WI38 (cell line): ENCODE measurements at regions not wholly inside any gene's neighbourhood (a gene's known extent, or its start where the extent isn't known, plus 50 kb on each side); places are given as distances from the start of the nearest gene placed in this dataset.

Experiments used
- H3K4me3 ChIP-seq: 2 replicates; pipeline ENCODE4 v1.5.1; 2011; ENCODE audit warnings: low read depth, mild to moderate bottlenecking, control low read depth, low read length
- CTCF ChIP-seq: IDR thresholded peaks from 2 replicates; pipeline ENCODE4 v1.5.1; 2012; ENCODE audit warnings: low read depth, mild to moderate bottlenecking, control low read depth, low read length

DNA sequence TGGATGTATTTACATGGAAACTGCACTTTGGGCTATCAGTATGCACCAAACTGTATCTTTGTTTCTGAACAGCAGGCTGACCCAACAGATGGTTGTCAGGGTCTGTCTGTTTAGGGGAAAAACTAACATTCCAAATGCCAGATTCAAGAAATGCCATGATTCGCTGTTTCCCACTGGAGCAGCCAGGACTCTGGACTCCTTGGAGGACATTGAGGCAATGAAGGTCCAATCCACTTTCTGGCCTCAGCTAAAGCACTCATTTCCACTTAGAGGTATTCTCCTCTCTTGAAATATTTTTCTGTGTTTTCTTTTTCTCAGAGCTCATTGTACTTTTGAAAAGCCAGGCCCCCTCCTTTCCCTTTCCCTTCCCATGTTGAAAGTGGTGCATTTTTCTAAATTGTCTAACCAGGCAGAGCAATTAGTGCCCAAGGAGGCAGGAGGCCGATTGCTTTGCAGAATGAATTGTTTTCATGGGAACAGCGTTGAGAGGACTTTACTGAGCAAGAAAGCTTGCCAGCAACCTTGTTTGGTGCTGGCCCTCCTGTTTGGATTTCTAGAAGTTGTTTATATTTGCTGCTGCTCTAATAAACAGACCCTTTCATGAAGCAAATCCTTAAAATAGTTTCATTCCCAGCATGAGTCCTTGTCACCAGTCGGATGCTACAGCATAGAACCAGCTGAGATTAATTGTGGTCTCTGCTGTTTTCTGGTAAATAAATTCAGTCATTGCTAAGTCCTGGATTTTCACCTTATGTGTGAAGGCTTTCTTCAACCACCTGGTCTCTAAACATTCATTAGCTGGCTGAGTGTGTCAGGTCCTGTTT, 132.8 kb upstream of the TAF11L2 start:
- no peak for TF ChIP-seq CTCF
- H3K4me3 ChIP-seq: peak overlapping the region; percentile 15; the same call in 1 of the 2 replicates

- peak overlapping the region; percentile 15; the same call in 1 of the 2 replicates for H3K4me3 ChIP-seq
- no peak for TF ChIP-seq CTCF
Observed at GRCh38 chr5:17365811-17366138, 132.3 kb upstream of the TAF11L2 start.

DNA sequence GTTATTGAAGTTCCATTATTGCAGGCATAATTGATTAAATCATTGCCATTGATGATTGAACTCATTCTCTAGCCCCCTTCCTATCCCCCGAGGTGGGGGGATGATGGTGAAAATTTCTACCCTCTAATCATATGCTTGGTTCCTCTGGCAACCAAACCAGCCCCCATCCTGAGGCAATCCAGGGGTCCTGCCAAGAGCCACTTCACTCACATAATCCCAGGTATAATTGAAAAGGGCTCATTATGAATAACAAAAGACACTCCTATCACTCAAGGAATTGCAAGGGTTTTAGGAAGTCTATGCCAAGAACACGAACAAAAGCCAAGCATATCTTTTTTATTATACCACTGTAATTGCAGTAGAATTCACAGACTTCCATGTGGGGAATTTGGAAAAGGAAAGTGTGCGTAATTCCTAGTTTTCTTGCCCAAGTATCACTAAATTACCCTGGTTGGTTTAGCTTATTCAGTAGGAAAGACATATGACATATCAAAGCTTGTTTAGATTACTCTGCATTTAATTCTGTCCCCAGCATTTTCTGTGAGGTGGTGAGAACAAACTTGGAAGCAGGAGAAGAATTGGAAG, 130.7 kb upstream of the TAF11L2 start:
- H3K4me3 ChIP-seq: no peak overlapping the region
- TF ChIP-seq CTCF: no peak

GRCh38 chr5:17370651-17371050, 127.4 kb upstream of the TAF11L2 start:
- H3K4me3 ChIP-seq: no peak overlapping the region
- no peak for TF ChIP-seq CTCF

- TF ChIP-seq CTCF: no peak
- H3K4me3 ChIP-seq: no peak overlapping the region
Observed at GRCh38 chr5:17373406-17373805, 124.6 kb upstream of the TAF11L2 start.

DNA sequence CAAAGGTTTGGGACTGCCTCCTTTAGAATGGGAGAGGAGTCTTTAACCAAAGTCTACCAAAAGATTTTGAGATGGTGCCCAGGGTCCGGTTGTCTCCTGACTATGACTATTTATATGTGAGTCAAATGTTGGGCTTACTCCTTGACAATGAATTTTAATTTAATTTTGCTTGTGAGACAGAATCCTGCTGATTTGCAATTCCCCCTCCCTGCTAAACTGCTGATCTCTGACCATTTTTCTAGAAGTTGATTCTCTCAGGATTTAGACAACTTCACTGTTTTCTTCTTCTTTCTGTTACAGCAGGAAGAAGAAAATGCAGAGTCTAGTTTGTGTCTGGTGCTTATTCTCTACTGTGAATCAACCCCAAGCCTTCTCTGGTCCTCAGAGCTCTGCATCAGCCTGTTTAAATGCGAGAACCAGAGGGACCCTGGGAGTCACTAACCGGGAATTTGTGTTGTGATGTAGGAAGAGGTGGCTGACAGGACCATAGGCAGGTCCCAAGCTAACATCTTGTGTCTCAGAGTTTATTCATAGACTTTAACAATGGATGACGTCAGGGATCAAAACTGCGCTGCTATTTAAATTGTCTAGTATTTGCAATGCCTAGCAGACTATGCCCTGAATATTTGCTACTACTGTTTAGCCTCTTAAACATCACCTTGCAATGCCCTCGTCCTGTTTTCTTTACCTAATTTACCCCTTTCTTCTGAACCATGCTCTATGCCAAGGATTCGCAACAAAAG, 124.0 kb upstream of the TAF11L2 start:
- H3K4me3 ChIP-seq: no peak overlapping the region
- TF ChIP-seq CTCF: no peak
